ENCODE measurements at regions not wholly inside any gene's neighbourhood (a gene's known extent, or its start where the extent isn't known, plus 50 kb on each side); places are given as distances from the start of the nearest gene placed in this dataset.
"Not testable (repeated sequence)": the region's sequence is repeated elsewhere in the genome, so short reads cannot be mapped to it uniquely, and the experiment has no call there.

DNA sequence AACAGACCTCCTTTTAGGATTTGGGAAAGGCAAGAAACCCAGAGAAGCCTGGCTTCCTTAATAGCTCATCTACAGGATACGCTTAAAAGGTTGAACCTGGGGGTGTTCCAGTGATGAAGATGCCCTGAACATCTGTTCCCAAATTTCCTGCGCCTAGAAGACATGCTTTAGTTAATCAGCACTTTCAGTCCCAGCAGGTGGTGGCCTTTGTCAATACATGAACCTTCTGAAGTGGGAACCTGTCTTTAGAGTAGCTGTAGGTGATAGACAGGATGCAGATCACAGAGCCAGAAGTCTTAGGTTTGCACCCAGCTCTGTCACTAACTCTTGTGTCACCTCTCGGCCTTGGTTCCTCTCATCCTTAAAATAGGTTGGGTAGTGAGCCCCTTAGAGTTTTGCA is 149.7 kb upstream of the SYNPR start:
- Histone ChIP-seq H3K9ac (ENCODE audit: low read depth in 1 of 2, low read length in 2 of 2) (no peak overlapping the region), H3K9me3 (ENCODE audit: control insufficient read depth in 2 of 2, low read length in 2 of 2) (no peaks in the 10 kb centered on the region)

DNA sequence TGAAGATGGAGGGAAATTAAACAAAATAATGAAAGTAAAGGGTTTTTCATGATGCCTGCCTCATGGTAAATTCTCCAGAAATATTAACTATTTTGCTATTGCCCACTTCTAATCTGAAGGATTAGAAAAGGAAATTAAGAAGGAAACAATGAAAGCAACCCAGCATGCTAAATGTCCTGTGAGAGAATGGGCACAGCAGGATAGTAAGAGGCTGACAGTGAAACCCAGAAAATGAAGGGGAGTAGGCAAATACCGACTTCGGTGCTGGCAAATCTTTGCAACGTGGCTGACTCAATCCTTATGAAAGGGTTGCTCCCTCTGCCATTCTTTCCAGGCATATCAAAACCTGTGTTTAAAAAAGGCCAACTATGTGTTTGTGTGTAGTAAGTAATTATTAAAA is 147.5 kb upstream of the SYNPR start:
- no peaks in the 10 kb centered on the region for H3K4me1 ChIP-seq (ENCODE audit: control insufficient read depth in 2 of 2, insufficient read depth in 2 of 2, low read length in 2 of 2)
- H3K9me3 ChIP-seq (ENCODE audit: control insufficient read depth in 2 of 2, low read length in 2 of 2) = no peaks in the 10 kb centered on the region
- no peak overlapping the region for H3K4me3 ChIP-seq (ENCODE audit: low read length in 2 of 2)
- no peak overlapping the region for H3K27ac ChIP-seq (ENCODE audit: low read depth in 2 of 2, low read length in 2 of 2)
- H3K9ac ChIP-seq (ENCODE audit: low read depth in 1 of 2, low read length in 2 of 2) = no peak overlapping the region
- no peaks in the 10 kb centered on the region for H3K27me3 ChIP-seq (ENCODE audit: control insufficient read depth in 2 of 2, insufficient read depth in 2 of 2, low read length in 2 of 2)
- no peaks in the 10 kb centered on the region for H3K36me3 ChIP-seq (ENCODE audit: control insufficient read depth in 2 of 2, insufficient read depth in 2 of 2, low read length in 2 of 2)

More for the DNA sequence above, 149.7 kb upstream of the SYNPR start:
- no peaks in the 10 kb centered on the region for H3K27me3 ChIP-seq (ENCODE audit: control insufficient read depth in 2 of 2, insufficient read depth in 2 of 2, low read length in 2 of 2)
- no peak overlapping the region for H3K27ac ChIP-seq (ENCODE audit: low read depth in 2 of 2, low read length in 2 of 2)
- no peaks in the 10 kb centered on the region for H3K4me1 ChIP-seq (ENCODE audit: control insufficient read depth in 2 of 2, insufficient read depth in 2 of 2, low read length in 2 of 2)
- H3K36me3 ChIP-seq (ENCODE audit: control insufficient read depth in 2 of 2, insufficient read depth in 2 of 2, low read length in 2 of 2) = no peaks in the 10 kb centered on the region
- H3K4me3 ChIP-seq (ENCODE audit: low read length in 2 of 2) = no peak overlapping the region

DNA sequence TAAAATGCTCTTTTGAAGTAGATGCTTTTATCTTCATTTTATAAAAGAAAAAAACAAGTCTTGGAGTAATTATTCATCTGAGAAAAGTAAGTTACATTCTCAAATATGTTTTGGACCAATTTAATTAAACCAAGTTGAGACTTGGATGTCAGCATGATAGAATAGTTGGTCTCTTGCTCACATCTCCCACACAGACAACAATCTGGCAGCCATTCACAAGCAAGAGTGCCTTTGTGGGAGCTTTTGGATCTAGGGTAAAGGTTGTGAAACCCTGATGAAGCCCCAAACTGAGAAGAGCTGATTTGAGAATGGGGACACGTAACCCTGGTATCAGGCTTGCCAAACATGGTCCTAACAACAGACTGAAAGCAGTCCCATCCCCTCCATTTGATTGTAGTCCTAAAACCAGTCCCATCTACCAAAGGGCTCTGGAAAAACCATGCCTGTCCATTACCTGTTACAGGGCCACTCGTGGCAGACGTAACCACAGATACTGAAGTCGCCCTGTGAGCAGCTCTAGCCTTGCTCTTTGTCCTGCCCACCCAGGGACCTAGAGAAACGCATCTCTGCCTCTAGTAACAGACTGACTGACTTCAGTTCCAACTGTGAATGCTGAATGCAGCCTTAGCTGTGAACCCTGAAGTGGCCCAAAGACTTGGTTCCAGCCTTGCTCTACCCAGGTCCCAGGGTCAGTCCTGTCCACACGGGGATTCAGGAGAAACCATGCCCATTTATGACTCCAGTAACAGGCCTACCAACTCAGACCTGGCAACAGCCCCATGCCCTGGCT is 145.5 kb upstream of the SYNPR start:
- H3K9me3 ChIP-seq (ENCODE audit: control insufficient read depth in 2 of 2, low read length in 2 of 2) = no peaks in the 10 kb centered on the region

DNA sequence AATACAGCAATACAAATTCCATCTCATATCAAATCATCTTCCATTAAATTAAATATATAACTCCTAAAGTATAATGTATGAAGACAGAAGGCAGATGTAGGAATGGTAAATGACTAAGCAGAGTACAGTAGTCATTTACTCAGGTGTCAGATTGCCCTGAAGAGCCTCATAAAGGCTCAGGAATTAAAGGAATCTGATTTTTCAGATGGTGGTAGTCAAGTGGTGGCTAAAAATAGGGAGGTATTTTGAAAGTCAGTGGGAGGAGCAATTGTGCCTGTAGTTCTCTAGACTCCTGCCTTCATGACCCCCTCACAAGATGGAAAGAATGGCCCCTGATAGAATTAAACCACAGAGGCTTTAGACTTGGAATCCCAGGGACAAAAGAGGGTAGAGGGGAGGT is 142.7 kb upstream of the SYNPR start:
- no peaks in the 10 kb centered on the region for H3K36me3 ChIP-seq (ENCODE audit: control insufficient read depth in 2 of 2, insufficient read depth in 2 of 2, low read length in 2 of 2)
- no peak overlapping the region for H3K27ac ChIP-seq (ENCODE audit: low read depth in 2 of 2, low read length in 2 of 2)
- H3K27me3 ChIP-seq (ENCODE audit: control insufficient read depth in 2 of 2, insufficient read depth in 2 of 2, low read length in 2 of 2) = no peaks in the 10 kb centered on the region
- H3K9me3 ChIP-seq (ENCODE audit: control insufficient read depth in 2 of 2, low read length in 2 of 2) = no peaks in the 10 kb centered on the region
- no peak overlapping the region for H3K4me3 ChIP-seq (ENCODE audit: low read length in 2 of 2)
- no peaks in the 10 kb centered on the region for H3K4me1 ChIP-seq (ENCODE audit: control insufficient read depth in 2 of 2, insufficient read depth in 2 of 2, low read length in 2 of 2)
- H3K9ac ChIP-seq (ENCODE audit: low read depth in 1 of 2, low read length in 2 of 2) = no peak overlapping the region

More for the DNA sequence above, 145.5 kb upstream of the SYNPR start:
- Histone ChIP-seq H3K4me3 (ENCODE audit: low read length in 2 of 2) (no peak overlapping the region), H3K9ac (ENCODE audit: low read depth in 1 of 2, low read length in 2 of 2) (no peak overlapping the region), H3K27me3 (ENCODE audit: control insufficient read depth in 2 of 2, insufficient read depth in 2 of 2, low read length in 2 of 2) (no peaks in the 10 kb centered on the region), H3K4me1 (ENCODE audit: control insufficient read depth in 2 of 2, insufficient read depth in 2 of 2, low read length in 2 of 2) (no peaks in the 10 kb centered on the region), H3K27ac (ENCODE audit: low read depth in 2 of 2, low read length in 2 of 2) (no peak overlapping the region), H3K36me3 (ENCODE audit: control insufficient read depth in 2 of 2, insufficient read depth in 2 of 2, low read length in 2 of 2) (no peaks in the 10 kb centered on the region)

DNA sequence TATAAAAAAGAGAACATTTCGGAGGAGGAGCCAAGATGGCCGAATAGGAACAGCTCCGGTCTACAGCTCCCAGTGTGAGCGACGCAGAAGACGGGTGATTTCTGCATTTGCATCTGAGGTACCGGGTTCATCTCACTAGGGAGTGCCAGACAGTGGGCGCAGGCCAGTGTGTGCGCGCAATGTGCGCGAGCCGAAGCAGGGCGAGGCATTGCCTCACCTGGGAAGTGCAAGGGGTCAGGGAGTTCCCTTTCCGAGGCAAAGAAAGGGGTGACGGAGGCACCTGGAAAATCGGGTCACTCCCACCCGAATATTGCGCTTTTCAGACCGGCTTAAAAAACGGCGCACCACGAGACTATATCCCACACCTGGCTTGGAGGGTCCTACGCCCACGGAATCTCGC is 141.9 kb upstream of the SYNPR start:
- H3K36me3 ChIP-seq (ENCODE audit: control insufficient read depth in 2 of 2, insufficient read depth in 2 of 2, low read length in 2 of 2) = not testable (repeated sequence)

DNA sequence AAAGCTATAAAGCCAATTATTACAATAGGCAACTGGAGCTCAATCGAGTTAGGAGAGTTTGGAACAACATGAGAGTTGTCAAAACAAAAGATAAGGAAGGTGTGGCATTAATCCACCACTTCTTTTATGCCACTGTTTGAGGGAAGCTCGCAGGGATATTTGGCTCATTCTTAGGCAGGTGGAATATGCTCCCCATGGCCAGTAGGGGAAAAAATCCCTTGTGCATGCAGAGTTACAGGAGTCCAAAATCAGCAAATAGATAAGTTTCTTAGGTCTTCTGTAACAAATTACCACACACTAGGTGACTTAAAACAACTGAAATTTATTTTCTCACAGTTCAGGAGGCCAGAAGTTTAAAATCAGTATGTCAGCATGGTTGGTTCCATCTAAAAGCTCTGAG is 135.4 kb upstream of the SYNPR start:
- Histone ChIP-seq H3K36me3 (ENCODE audit: control insufficient read depth in 2 of 2, insufficient read depth in 2 of 2, low read length in 2 of 2) (no peaks in the 10 kb centered on the region), H3K4me3 (ENCODE audit: low read length in 2 of 2) (no peak overlapping the region), H3K27ac (ENCODE audit: low read depth in 2 of 2, low read length in 2 of 2) (no peak overlapping the region), H3K9me3 (ENCODE audit: control insufficient read depth in 2 of 2, low read length in 2 of 2) (no peaks in the 10 kb centered on the region), H3K9ac (ENCODE audit: low read depth in 1 of 2, low read length in 2 of 2) (no peak overlapping the region), H3K4me1 (ENCODE audit: control insufficient read depth in 2 of 2, insufficient read depth in 2 of 2, low read length in 2 of 2) (no peaks in the 10 kb centered on the region), H3K27me3 (ENCODE audit: control insufficient read depth in 2 of 2, insufficient read depth in 2 of 2, low read length in 2 of 2) (no peaks in the 10 kb centered on the region)

More for the DNA sequence above, 141.9 kb upstream of the SYNPR start:
- H3K9ac ChIP-seq (ENCODE audit: low read depth in 1 of 2, low read length in 2 of 2); H3K27me3 ChIP-seq (ENCODE audit: control insufficient read depth in 2 of 2, insufficient read depth in 2 of 2, low read length in 2 of 2); H3K4me1 ChIP-seq (ENCODE audit: control insufficient read depth in 2 of 2, insufficient read depth in 2 of 2, low read length in 2 of 2); H3K27ac ChIP-seq (ENCODE audit: low read depth in 2 of 2, low read length in 2 of 2); H3K4me3 ChIP-seq (ENCODE audit: low read length in 2 of 2); H3K9me3 ChIP-seq (ENCODE audit: control insufficient read depth in 2 of 2, low read length in 2 of 2): not testable (repeated sequence)

DNA sequence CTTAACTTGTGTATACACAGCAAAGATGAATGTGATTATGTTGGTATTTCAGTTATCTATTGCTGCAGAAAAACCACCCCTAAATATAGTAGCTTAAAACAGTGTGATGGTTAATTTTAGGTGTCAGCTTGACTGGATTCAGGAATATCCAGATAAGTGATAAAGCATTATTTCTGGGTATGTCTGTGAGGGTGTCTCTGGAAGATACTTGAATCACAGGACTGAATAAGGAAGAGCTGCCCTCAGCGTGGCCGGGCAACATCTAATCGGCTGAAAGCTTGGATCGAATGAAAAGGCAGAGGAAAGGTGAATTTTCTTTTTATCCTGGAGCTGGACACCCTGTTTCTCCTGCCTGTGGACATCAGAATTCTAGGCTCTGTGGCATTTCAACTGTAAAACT is 132.0 kb upstream of the SYNPR start:
- Histone ChIP-seq H3K27ac (ENCODE audit: low read depth in 2 of 2, low read length in 2 of 2) (no peak overlapping the region), H3K4me1 (ENCODE audit: control insufficient read depth in 2 of 2, insufficient read depth in 2 of 2, low read length in 2 of 2) (no peaks in the 10 kb centered on the region), H3K4me3 (ENCODE audit: low read length in 2 of 2) (no peak overlapping the region), H3K9ac (ENCODE audit: low read depth in 1 of 2, low read length in 2 of 2) (no peak overlapping the region), H3K27me3 (ENCODE audit: control insufficient read depth in 2 of 2, insufficient read depth in 2 of 2, low read length in 2 of 2) (no peaks in the 10 kb centered on the region), H3K36me3 (ENCODE audit: control insufficient read depth in 2 of 2, insufficient read depth in 2 of 2, low read length in 2 of 2) (no peaks in the 10 kb centered on the region), H3K9me3 (ENCODE audit: control insufficient read depth in 2 of 2, low read length in 2 of 2) (no peaks in the 10 kb centered on the region)

DNA sequence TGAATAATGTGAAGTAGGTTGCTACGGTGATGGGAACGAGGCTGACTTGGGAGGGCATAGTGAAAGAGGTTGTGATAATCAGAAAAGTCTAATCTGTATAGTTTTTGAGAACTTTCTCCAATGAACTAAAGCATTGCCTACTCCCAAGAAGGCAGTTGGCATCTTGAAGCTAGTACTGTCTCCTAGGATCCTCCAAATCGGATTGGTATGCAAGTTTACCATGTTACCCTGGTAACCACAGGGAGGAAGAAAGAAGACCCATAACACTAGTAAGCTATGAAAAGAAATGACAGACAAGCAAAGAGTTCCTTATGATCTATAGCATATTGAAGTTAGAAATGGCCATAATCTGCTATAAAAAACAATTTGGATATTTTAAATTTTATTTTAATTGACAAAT is 127.2 kb upstream of the SYNPR start:
- Histone ChIP-seq H3K9me3 (ENCODE audit: control insufficient read depth in 2 of 2, low read length in 2 of 2) (no peaks in the 10 kb centered on the region), H3K4me3 (ENCODE audit: low read length in 2 of 2) (no peak overlapping the region), H3K4me1 (ENCODE audit: control insufficient read depth in 2 of 2, insufficient read depth in 2 of 2, low read length in 2 of 2) (no peaks in the 10 kb centered on the region), H3K27ac (ENCODE audit: low read depth in 2 of 2, low read length in 2 of 2) (no peak overlapping the region), H3K9ac (ENCODE audit: low read depth in 1 of 2, low read length in 2 of 2) (no peak overlapping the region), H3K27me3 (ENCODE audit: control insufficient read depth in 2 of 2, insufficient read depth in 2 of 2, low read length in 2 of 2) (no peaks in the 10 kb centered on the region), H3K36me3 (ENCODE audit: control insufficient read depth in 2 of 2, insufficient read depth in 2 of 2, low read length in 2 of 2) (no peaks in the 10 kb centered on the region)

DNA sequence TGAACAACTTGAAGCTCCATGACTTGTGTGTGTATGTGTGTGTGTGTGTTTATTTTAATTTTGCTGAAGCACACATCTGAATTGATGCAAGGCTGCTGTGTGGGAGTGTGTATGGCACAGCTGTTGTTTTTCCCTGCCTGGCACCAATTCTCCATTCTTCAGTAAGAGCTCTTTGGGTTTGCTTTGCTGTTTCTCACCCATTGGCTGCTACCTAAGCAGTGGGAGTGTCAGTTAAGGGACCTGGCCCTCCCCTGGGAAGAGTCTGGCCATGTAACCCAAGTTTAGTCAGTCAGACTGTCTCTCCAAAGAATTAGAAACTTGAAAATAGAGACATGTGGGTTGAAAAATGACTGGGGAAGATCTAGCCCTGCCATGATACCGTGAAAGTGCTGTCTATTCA is 126.2 kb upstream of the SYNPR start:
- no peak overlapping the region for H3K4me3 ChIP-seq (ENCODE audit: low read length in 2 of 2)
- H3K27me3 ChIP-seq (ENCODE audit: control insufficient read depth in 2 of 2, insufficient read depth in 2 of 2, low read length in 2 of 2) = no peaks in the 10 kb centered on the region
- no peaks in the 10 kb centered on the region for H3K9me3 ChIP-seq (ENCODE audit: control insufficient read depth in 2 of 2, low read length in 2 of 2)
- no peaks in the 10 kb centered on the region for H3K36me3 ChIP-seq (ENCODE audit: control insufficient read depth in 2 of 2, insufficient read depth in 2 of 2, low read length in 2 of 2)
- H3K27ac ChIP-seq (ENCODE audit: low read depth in 2 of 2, low read length in 2 of 2) = no peak overlapping the region
- no peaks in the 10 kb centered on the region for H3K4me1 ChIP-seq (ENCODE audit: control insufficient read depth in 2 of 2, insufficient read depth in 2 of 2, low read length in 2 of 2)
- H3K9ac ChIP-seq (ENCODE audit: low read depth in 1 of 2, low read length in 2 of 2) = no peak overlapping the region

DNA sequence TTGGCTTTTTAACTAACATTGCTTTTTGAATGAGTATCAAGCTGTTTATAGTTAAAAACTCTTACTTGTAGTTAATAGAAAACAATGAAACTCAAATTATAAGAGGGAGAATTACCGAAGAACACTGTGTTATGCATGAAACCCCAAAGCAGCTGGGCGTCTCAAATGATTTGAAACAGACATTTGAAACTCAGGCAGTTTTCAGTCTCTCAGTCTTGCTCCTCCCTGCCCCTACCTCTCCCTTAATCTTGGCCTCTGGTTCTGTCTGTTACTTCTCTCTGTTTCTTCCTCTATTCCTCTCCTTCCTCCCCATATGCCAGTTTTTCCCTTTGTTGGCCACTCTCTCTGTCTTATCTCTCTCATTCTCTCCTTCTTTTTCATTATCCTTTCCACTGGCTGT is 118.3 kb upstream of the SYNPR start:
- Histone ChIP-seq H3K4me1 (ENCODE audit: control insufficient read depth in 2 of 2, insufficient read depth in 2 of 2, low read length in 2 of 2) (no peaks in the 10 kb centered on the region), H3K4me3 (ENCODE audit: low read length in 2 of 2) (no peak overlapping the region), H3K27me3 (ENCODE audit: control insufficient read depth in 2 of 2, insufficient read depth in 2 of 2, low read length in 2 of 2) (no peaks in the 10 kb centered on the region), H3K36me3 (ENCODE audit: control insufficient read depth in 2 of 2, insufficient read depth in 2 of 2, low read length in 2 of 2) (no peaks in the 10 kb centered on the region), H3K9ac (ENCODE audit: low read depth in 1 of 2, low read length in 2 of 2) (no peak overlapping the region), H3K27ac (ENCODE audit: low read depth in 2 of 2, low read length in 2 of 2) (no peak overlapping the region), H3K9me3 (ENCODE audit: control insufficient read depth in 2 of 2, low read length in 2 of 2) (no peaks in the 10 kb centered on the region)
